GM12878 (cell line): ENCODE measurements at regions not wholly inside any gene's neighbourhood (a gene's known extent, or its start where the extent isn't known, plus 50 kb on each side); places are given as distances from the start of the nearest gene placed in this dataset.
"Not testable (repeated sequence)": the region's sequence is repeated elsewhere in the genome, so short reads cannot be mapped to it uniquely, and the experiment has no call there.

Experiments
- ATAC-seq: fragments of 200-7000 bp; cut with Tn5 transposase; 3 replicates; pipeline ENCODE4 v1.9.1; 2020; ENCODE audit warnings: mild to moderate bottlenecking, moderate library complexity
- BruUV-seq: library from RNA; stranded (reverse); fragments of 400-500 nt; replicated peaks from 2 replicates; lab custom pipeline; 2021; lab: Mats Ljungman, UMichigan
- CTCF ChIA-PET: fragments of 300-600 bp; sonication (Branson Sonifier 250); formaldehyde crosslinking; extraction: SDS; loops from one replicate; lab custom pipeline; 2021; ENCODE audit warnings: inconsistent platforms; lab: Yijun Ruan, JAX
- POLR2A ChIA-PET: fragments of 350-600 bp; formaldehyde crosslinking; extraction: SDS; loops from one replicate; lab custom pipeline; 2021; ENCODE audit warnings: inconsistent platforms; lab: Charles Lee
- RAD21 ChIA-PET: fragments of 300-600 bp; sonication (Branson Sonifier 250); formaldehyde crosslinking; loops from one replicate; lab custom pipeline; 2023; ENCODE audit warnings: antibody characterized with exemption; ENCODE audit not compliant: unreplicated experiment; lab: Charles Lee
- SMC1A ChIA-PET: fragments of 300-600 bp; sonication (Branson Sonifier 250); formaldehyde crosslinking; loops from one replicate; lab custom pipeline; 2023; ENCODE audit not compliant: unreplicated experiment, uncharacterized antibody; lab: Charles Lee
- DNase-seq: peaks from one replicate; pipeline ENCODE4 v3.0.0-alpha.2; 2011; ENCODE audit warnings: low read depth, low spot score
- FAIRE-seq: peaks from 3 replicates; lab custom pipeline; 2011; peaks lifted over from hg19 to GRCh38; lab: Jason Lieb, UNC
- H2AFZ ChIP-seq: 2 replicates; pipeline ENCODE4 v1.6.0; 2011; ENCODE audit warnings: low read depth, low read length, control low read depth; ENCODE audit not compliant: control insufficient read depth
- H3K27ac ChIP-seq: 2 replicates; pipeline ENCODE4 v1.5.1; 2011; ENCODE audit warnings: control low read depth; ENCODE audit not compliant: control insufficient read depth, insufficient read depth
- H3K27me3 ChIP-seq, 2 experiments: replicated peaks in 1 of 2; 2 replicates each; pipeline versions ENCODE4 v1.6.0 to v1.6.1; 2011; ENCODE audit warnings: low read length in 1 of 2; ENCODE audit not compliant: control insufficient read depth in 2 of 2, insufficient read depth in 2 of 2
- H3K36me3 ChIP-seq, 2 experiments: 2 replicates each; pipeline ENCODE4 v1.5.1; 2011; ENCODE audit warnings: low read length in 1 of 2; ENCODE audit not compliant: control insufficient read depth in 2 of 2, insufficient read depth in 2 of 2
- H3K4me1 ChIP-seq: 2 replicates; pipeline ENCODE4 v1.6.1; 2011; ENCODE audit warnings: mild to moderate bottlenecking, low read length, moderate library complexity, mixed read lengths; ENCODE audit not compliant: control insufficient read depth, insufficient read depth
- H3K4me2 ChIP-seq: 2 replicates; pipeline ENCODE4 v1.6.0; 2011; ENCODE audit warnings: control low read depth; ENCODE audit not compliant: control insufficient read depth, insufficient read depth
- H3K4me3 ChIP-seq: fragments of 200-600 bp; sonication (generic); 2 replicates; pipeline ENCODE4 v1.5.1; 2016
- H3K79me2 ChIP-seq: 2 replicates; pipeline ENCODE4 v1.6.0; 2011; ENCODE audit warnings: low read length; ENCODE audit not compliant: control insufficient read depth, insufficient read depth
- H3K9ac ChIP-seq: 2 replicates; pipeline ENCODE4 v1.8.0; 2011; ENCODE audit warnings: low read length, control low read depth, mixed read lengths; ENCODE audit not compliant: control insufficient read depth, insufficient read depth
- H3K9me3 ChIP-seq: replicated peaks from 3 replicates; pipeline ENCODE4 v1.5.1; 2011; ENCODE audit warnings: mild to moderate bottlenecking, low read length; ENCODE audit not compliant: control insufficient read depth, insufficient read depth
- H4K20me1 ChIP-seq: 2 replicates; pipeline ENCODE4 v1.6.0; 2011; ENCODE audit not compliant: control insufficient read depth, insufficient read depth
- FOXK2 ChIP-seq: fragments of 450-650 bp; IDR thresholded peaks from 2 replicates; pipeline ENCODE4 v1.6.1; 2017; ENCODE audit warnings: mild to moderate bottlenecking, moderate library complexity
- JUNB ChIP-seq: IDR thresholded peaks from 2 replicates; pipeline ENCODE4 v1.6.1; 2016; ENCODE audit warnings: antibody characterized with exemption, mild to moderate bottlenecking
- RFX5 ChIP-seq: IDR thresholded peaks from 2 replicates; pipeline ENCODE4 v1.6.1; 2011; ENCODE audit warnings: low read depth, low read length, improper control_type of control experiment
- WGBS: methylation state at CpG from one replicate; pipeline ENCODE4 v1.1.6; 2016; ENCODE audit warnings: low lambda C conversion rate; ENCODE audit not compliant: insufficient replicate concordance, insufficient coverage; ENCODE audit errors: missing lambda C conversion rate; 5-methylcytosine and 5-hydroxymethylcytosine counted together
- in situ Hi-C: fragments of 300-500 bp; cut with MboI; formaldehyde crosslinking; loops from 9 replicates; pipeline ENCODE4 v1.14.3; 2018; ENCODE audit warnings: mixed read lengths
- intact Hi-C: fragments of 100-400 bp; cut with micrococcal nuclease; formaldehyde crosslinking; loops from one replicate; pipeline ENCODE4 v1.14.2; 2022; ENCODE audit not compliant: unreplicated experiment
- TF ChIP-seq, protein P1 (sequence below): IDR thresholded peaks from 2 replicates; pipeline ENCODE4 v1.6.1; 2012; ENCODE audit warnings: low read length, inconsistent platforms

DNA sequence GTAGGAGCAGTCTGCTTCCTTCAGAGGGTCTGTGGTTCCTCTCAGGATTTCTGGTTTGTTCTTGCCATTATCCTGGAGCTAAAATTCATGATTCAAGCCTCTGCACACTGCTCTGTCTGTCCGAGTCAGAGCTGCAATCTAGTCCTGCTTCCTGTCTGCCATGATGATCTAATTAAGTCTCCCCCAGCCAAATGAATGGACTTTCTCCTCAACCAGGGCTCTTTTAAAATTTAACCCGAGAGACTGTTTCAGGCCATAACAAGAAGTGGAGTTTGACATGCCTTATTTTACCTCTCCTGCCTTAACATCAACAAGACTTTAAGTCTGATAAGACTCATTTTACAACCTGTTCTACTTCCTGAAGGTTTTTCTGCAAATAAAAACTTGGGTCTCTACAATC lies 1009.6 kb upstream of the DDX18 start:
- no TSS peak for BruUV-seq
- Histone ChIP-seq H3K27me3 (no peaks in the 10 kb centered on the region), H3K4me2 (no peak overlapping the region), H3K4me1 (no peaks in the 10 kb centered on the region), H3K79me2 (no peaks in the 10 kb centered on the region), H3K4me3 (no peak overlapping the region), H4K20me1 (no peaks in the 10 kb centered on the region), H3K9me3 (no peaks in the 10 kb centered on the region; the same call in 2 of the 3 replicates), H3K9ac (no peak overlapping the region), H3K36me3 (no peaks in the 10 kb centered on the region), H2AFZ (no peak overlapping the region), H3K27ac (no peak overlapping the region)
- SMC1A ChIA-PET, result no interaction called here
- RAD21 ChIA-PET, result no interaction called here
- in situ Hi-C loops, result no loop called here
- no peak for DNase-seq
- TF ChIP-seq, protein P1, sequence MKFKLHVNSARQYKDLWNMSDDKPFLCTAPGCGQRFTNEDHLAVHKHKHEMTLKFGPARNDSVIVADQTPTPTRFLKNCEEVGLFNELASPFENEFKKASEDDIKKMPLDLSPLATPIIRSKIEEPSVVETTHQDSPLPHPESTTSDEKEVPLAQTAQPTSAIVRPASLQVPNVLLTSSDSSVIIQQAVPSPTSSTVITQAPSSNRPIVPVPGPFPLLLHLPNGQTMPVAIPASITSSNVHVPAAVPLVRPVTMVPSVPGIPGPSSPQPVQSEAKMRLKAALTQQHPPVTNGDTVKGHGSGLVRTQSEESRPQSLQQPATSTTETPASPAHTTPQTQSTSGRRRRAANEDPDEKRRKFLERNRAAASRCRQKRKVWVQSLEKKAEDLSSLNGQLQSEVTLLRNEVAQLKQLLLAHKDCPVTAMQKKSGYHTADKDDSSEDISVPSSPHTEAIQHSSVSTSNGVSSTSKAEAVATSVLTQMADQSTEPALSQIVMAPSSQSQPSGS, result no peak
- TF ChIP-seq JUNB, result no peak
- no peak for TF ChIP-seq RFX5
- TF ChIP-seq FOXK2, result no peak
- intact Hi-C loops, result no loop called here
- no peak for ATAC-seq
- FAIRE-seq, result no peak
- CTCF ChIA-PET, result no interaction called here
- POLR2A ChIA-PET, result no interaction called here
- 0% methylated on average over 2 of the region's 2 CpGs for WGBS

DNA sequence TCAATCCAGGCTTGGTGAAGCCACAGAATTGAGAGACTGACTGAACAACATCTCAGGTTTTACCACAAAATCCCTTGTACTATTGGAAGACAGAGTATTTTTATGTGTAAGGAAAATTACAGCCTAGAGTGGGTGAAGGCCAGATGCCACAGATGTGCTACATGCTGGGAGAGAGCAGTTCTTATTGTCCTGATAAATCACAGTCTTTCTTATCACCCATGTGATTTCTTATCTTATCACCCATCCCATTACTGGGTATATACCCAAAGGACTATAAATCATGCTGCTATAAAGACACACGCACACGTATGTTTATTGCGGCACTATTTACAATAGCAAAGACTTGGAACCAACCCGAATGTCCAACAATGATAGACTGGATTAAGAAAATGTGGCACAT lies 1008.0 kb upstream of the DDX18 start:
- RAD21 ChIA-PET, H4K20me1 ChIP-seq, H3K27me3 ChIP-seq, in situ Hi-C loops, H3K4me2 ChIP-seq, H3K4me1 ChIP-seq, H3K79me2 ChIP-seq, CTCF ChIA-PET, H3K4me3 ChIP-seq, POLR2A ChIA-PET, H3K36me3 ChIP-seq, intact Hi-C loops, H3K9me3 ChIP-seq, H2AFZ ChIP-seq, SMC1A ChIA-PET, ATAC-seq, FAIRE-seq, DNase-seq, BruUV-seq, H3K27ac ChIP-seq, H3K9ac ChIP-seq: not testable (repeated sequence)
- 77% methylated on average over 3 of the region's 4 CpGs for WGBS
